Stomach (tissue), 8 donors: ENCODE measurements at regions not wholly inside any gene's neighbourhood (a gene's known extent, or its start where the extent isn't known, plus 50 kb on each side); places are given as distances from the start of the nearest gene placed in this dataset.

Source experiments
- DNase-seq, 2 donors: peaks; one replicate each; pipeline versions ENCODE4 v3.0.0 to v3.0.0-alpha.2; 2013 to 2019
- H3K27ac ChIP-seq, 5 donors: fragments of 200-600 bp in 4 of 5; sonication (generic) in 4 of 5; one replicate each; pipeline ENCODE4 v1.5.1; 2013 to 2019; ENCODE audit warnings: mild to moderate bottlenecking in 1 of 5, moderate library complexity in 1 of 5
- H3K27me3 ChIP-seq, 3 donors: fragments of 200-600 bp; sonication (generic); one replicate each; pipeline ENCODE4 v1.5.1; 2017 to 2019; ENCODE audit warnings: mixed run types in 1 of 3
- H3K36me3 ChIP-seq, 4 donors: fragments of 200-600 bp; sonication (generic); 1 replicate in 3 of 4; 2 replicates in 1 of 4; pipeline ENCODE4 v1.5.1; 2016 to 2019
- H3K4me1 ChIP-seq, 4 donors: fragments of 200-600 bp; sonication (generic); one replicate each; pipeline ENCODE4 v1.5.1; 2016 to 2019
- H3K4me3 ChIP-seq, 4 donors: fragments of 200-600 bp; sonication (generic) in 3 of 4; one replicate each; pipeline ENCODE4 v1.5.1; 2016 to 2019; ENCODE audit warnings: mild to moderate bottlenecking in 1 of 4
- H3K9me3 ChIP-seq, 4 donors: fragments of 200-600 bp; sonication (generic); one replicate each; pipeline ENCODE4 v1.5.1; 2016 to 2019
- CTCF ChIP-seq, 7 experiments: fragments of 450-650 bp in 4 of 7; fragments of 200-600 bp in 3 of 7; sonication (generic) in 3 of 7; IDR thresholded peaks; one replicate each; pipeline ENCODE4 v1.5.1; 2016 to 2019; ENCODE audit warnings: antibody characterized with exemption in 7 of 7, control low read depth in 2 of 7, mild to moderate bottlenecking in 1 of 7
- EP300 ChIP-seq: sonication (generic); formaldehyde crosslinking; IDR thresholded peaks from one replicate; pipeline ENCODE4 v1.6.1; 2017; ENCODE audit warnings: antibody characterized with exemption
- POLR2A ChIP-seq, 4 donors: fragments of 450-650 bp; IDR thresholded peaks; one replicate each; pipeline ENCODE4 v1.6.1; 2016; ENCODE audit warnings: antibody characterized with exemption in 4 of 4, control low read depth in 2 of 4, mild to moderate bottlenecking in 1 of 4, moderate library complexity in 1 of 4
- POLR2AphosphoS5 ChIP-seq, 3 donors: sonication (generic); formaldehyde crosslinking; IDR thresholded peaks; one replicate each; pipeline ENCODE4 v1.6.1; 2016; ENCODE audit warnings: antibody characterized with exemption in 3 of 3
- WGBS, 5 donors: extraction: QIAGEN DNeasy Blood & Tissue Kit in 3 of 5; methylation state at CpG; one replicate each; pipeline versions ENCODE4 v1.1.5 to v1.1.7; 2013 to 2018; 5-methylcytosine and 5-hydroxymethylcytosine counted together
- intact Hi-C: fragments of 100-400 bp; cut with DNase I; formaldehyde crosslinking; loops from one replicate; pipeline ENCODE4 v1.15.1; 2023; ENCODE audit warnings: low total_unique reads
- donor health status: healthy with polysubstance abuse.
- donor health status: Bipolar disorder and iron deficiency.
- donor health status: healthy.

- WGBS, 5 donors = 41 to 56% (median 49%) methylated on average over 4 of the region's 4 CpGs
These were observed 168.6 kb downstream of the SEMA6D start for GRCh38 chr15:47885920-47886319.

GRCh38 chr15:47887241-47887800 lies 170.0 kb downstream of the SEMA6D start:
- 65 to 78% (median 72%) methylated on average over 5 of the region's 5 CpGs for WGBS, 5 donors
- no peak for TF ChIP-seq CTCF (IDR thresholded peaks at IDR 0.05)
- TF ChIP-seq EP300 = no peak
- no peak for TF ChIP-seq POLR2AphosphoS5 (IDR thresholded peaks at IDR 0.05)
- no peak for TF ChIP-seq POLR2A (IDR thresholded peaks at IDR 0.05)
- no peak for DNase-seq
- Histone ChIP-seq H3K36me3 (no peaks in the 10 kb centered on the region), H3K4me1 (no peaks in the 10 kb centered on the region), H3K4me3 (no peak overlapping the region), H3K27ac (no peak overlapping the region), H3K27me3 (no peaks in the 10 kb centered on the region), H3K9me3 (no peaks in the 10 kb centered on the region)
- intact Hi-C loops = no loop called here

More at GRCh38 chr15:47885920-47886319, 168.6 kb downstream of the SEMA6D start:
- Histone ChIP-seq H3K27ac (no peak overlapping the region), H3K4me1 (no peaks in the 10 kb centered on the region), H3K27me3 (no peaks in the 10 kb centered on the region), H3K9me3 (no peaks in the 10 kb centered on the region), H3K36me3 (no peaks in the 10 kb centered on the region), H3K4me3 (no peak overlapping the region)
- TF ChIP-seq POLR2AphosphoS5 (IDR thresholded peaks at IDR 0.05) (no peak), CTCF (IDR thresholded peaks at IDR 0.05) (no peak), EP300 (no peak), POLR2A (IDR thresholded peaks at IDR 0.05) (no peak)
- DNase-seq = no peak
- intact Hi-C loops = no loop called here

GRCh38 chr15:47888385-47889100 lies 171.2 kb downstream of the SEMA6D start:
- TF ChIP-seq CTCF (IDR thresholded peaks at IDR 0.05) = no peak
- TF ChIP-seq EP300 = no peak
- TF ChIP-seq POLR2A (IDR thresholded peaks at IDR 0.05) = no peak
- no peak for TF ChIP-seq POLR2AphosphoS5 (IDR thresholded peaks at IDR 0.05)
- no peak overlapping the region for H3K27ac ChIP-seq
- no peaks in the 10 kb centered on the region for H3K4me1 ChIP-seq
- no peaks in the 10 kb centered on the region for H3K36me3 ChIP-seq
- H3K9me3 ChIP-seq = no peaks in the 10 kb centered on the region
- intact Hi-C loops = no loop called here
- 81 to 94% (median 89%) methylated on average over 2 of the region's 2 CpGs for WGBS, 5 donors
- no peak overlapping the region for H3K4me3 ChIP-seq
- no peaks in the 10 kb centered on the region for H3K27me3 ChIP-seq
- DNase-seq = no peak

DNA sequence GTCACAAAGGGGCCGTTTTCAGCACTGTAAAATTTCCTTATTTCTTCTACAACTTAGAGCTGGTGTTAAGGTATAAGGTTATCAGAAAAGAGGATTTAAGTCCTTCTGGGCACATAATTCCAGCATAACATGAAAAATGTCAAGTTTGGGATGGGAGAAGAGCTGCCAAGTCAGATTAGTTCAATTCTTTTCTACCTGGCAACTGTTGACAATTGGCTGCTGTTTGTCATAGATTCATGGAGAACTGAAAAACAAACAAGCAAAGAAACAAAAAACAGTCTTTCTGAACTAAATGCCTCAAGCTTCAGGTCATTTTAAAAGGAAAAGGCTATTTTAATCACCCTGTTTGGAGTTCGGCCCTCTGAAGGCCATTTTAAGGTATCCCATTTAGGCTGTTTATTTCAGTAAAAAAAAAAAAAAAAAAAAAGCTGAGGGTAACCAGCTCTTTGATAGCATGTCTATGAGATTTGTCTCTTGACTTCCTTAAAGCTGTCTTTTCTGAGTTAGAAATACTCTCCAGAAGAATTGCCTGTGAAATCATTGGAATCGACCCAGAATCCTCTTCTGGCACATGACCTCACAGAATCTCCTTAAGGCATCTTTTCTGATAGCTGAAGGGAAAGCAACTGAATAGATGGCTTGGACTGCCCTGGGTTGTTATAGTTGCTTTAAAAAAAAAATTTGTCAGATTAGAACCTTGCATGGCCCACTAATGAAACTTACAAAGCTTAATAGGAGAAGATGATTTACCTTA lies 173.3 kb downstream of the SEMA6D start:
- Histone ChIP-seq H3K27me3 (no peaks in the 10 kb centered on the region), H3K9me3 (no peaks in the 10 kb centered on the region), H3K36me3 (no peaks in the 10 kb centered on the region), H3K27ac (no peak overlapping the region), H3K4me3 (no peak overlapping the region), H3K4me1 (no peaks in the 10 kb centered on the region)
- 42 to 70% (median 51%) methylated on average over 3 of the region's 3 CpGs for WGBS, 5 donors
- intact Hi-C loops = no loop called here
- peak in 1 of 2 donors; percentile 6 for DNase-seq
- no peak for TF ChIP-seq EP300
- TF ChIP-seq POLR2A (IDR thresholded peaks at IDR 0.05) = no peak
- TF ChIP-seq POLR2AphosphoS5 (IDR thresholded peaks at IDR 0.05) = no peak
- TF ChIP-seq CTCF (IDR thresholded peaks at IDR 0.05) = no peak
